ENCODE measurements at regions not wholly inside any gene's neighbourhood (a gene's known extent, or its start where the extent isn't known, plus 50 kb on each side); places are given as distances from the start of the nearest gene placed in this dataset.
"Not testable (repeated sequence)": the region's sequence is repeated elsewhere in the genome, so short reads cannot be mapped to it uniquely, and the experiment has no call there.

- peak in 1 of 2 donors; percentile 33 for DNase-seq
Measured at GRCh38 chr1:114032271-114033215, 53.3 kb downstream of the OLFML3 start.

- DNase-seq, result peak in 1 of 2 donors; percentile 12
Measured at GRCh38 chr1:114033216-114033706, 54.0 kb downstream of the OLFML3 start.

- no peak for DNase-seq
Measured at GRCh38 chr1:114033961-114034360, 54.7 kb downstream of the OLFML3 start.

- DNase-seq, result no peak
Measured at GRCh38 chr1:114034567-114035303, 55.5 kb downstream of the OLFML3 start.

- no peak for DNase-seq
Measured at GRCh38 chr1:114035304-114035700, 56.0 kb downstream of the OLFML3 start.

- not testable (repeated sequence) for DNase-seq
Measured at GRCh38 chr1:114036841-114037630, 57.8 kb downstream of the OLFML3 start.

DNA sequence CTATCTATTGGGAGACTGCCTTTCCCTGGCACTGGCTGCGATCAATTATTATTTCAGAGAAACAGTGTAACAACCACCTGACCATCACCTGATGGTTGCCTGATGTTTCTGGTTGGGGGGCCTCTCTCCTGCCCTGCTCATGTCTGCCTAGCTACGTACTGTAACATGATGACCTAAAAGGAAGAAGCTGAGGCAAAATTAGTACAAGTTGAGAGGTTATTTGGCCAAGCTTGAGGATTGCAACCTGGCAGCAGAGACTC lies 58.3 kb downstream of the OLFML3 start:
- DNase-seq, result no peak

DNA sequence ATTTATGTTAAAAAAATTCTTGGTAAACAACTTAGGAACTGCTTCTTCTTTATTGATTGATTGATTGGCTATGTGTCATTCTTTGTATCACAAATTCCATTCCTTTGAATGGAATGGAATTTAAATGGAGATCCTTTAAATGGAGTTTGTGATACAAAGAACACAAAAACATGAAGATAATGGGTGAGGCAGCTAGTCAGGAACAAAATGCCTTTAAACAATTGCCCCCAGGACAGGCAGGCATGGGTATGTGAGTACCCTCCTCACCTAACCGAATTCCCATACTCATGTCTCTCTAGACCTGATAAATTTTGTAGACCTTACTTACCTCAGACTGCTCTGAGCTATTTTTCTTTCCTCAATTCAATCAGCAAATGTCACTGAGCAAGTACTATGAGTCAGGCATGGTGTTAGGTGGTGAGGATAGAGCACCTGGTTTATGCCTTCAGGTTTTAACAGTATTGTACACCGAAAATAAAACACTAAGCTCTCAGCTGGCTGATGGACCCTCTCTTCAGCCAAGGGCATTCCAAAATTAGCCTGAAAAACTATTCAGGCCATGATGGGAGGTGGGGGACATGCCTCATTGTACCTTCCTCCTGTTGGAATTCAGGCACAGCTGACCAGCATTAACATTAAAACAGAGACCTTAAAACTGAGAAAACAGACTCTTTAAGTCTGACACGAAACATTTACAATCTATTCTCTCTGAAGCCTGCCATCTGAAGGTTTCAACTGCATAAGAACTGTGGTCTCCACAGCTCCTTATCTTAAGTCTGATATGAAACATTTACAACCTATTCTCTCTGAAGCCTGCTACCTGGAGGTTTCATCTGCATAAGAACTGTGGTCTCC lies 58.9 kb downstream of the OLFML3 start:
- DNase-seq, result no peak
